Embryonic facial prominence (tissue), 1 donor: ENCODE measurements at regions not wholly inside any gene's neighbourhood (a gene's known extent, or its start where the extent isn't known, plus 50 kb on each side); places are given as distances from the start of the nearest gene placed in this dataset.
"Not testable (repeated sequence)": the region's sequence is repeated elsewhere in the genome, so short reads cannot be mapped to it uniquely, and the experiment has no call there.

Source experiments
- DNase-seq: peaks from one replicate; pipeline ENCODE4 v3.0.0-alpha.2; 2016; ENCODE audit errors: extremely low spot score

GRCh38 chr10:52598936-52599335, 173.6 kb downstream of the MBL2 start:
- no peak for DNase-seq

- no peak for DNase-seq
These were observed 172.9 kb downstream of the MBL2 start for GRCh38 chr10:52599551-52600200.

- not testable (repeated sequence) for DNase-seq
These were observed 168.5 kb downstream of the MBL2 start for GRCh38 chr10:52604131-52604530.

- no peak for DNase-seq
These were observed 163.5 kb downstream of the MBL2 start for GRCh38 chr10:52609071-52609470.

GRCh38 chr10:52609626-52610240, 162.9 kb downstream of the MBL2 start:
- DNase-seq, result no peak

GRCh38 chr10:52615331-52615730, 157.3 kb downstream of the MBL2 start:
- no peak for DNase-seq

GRCh38 chr10:52615756-52616394, 156.7 kb downstream of the MBL2 start:
- no peak for DNase-seq

GRCh38 chr10:52616395-52616764, 156.2 kb downstream of the MBL2 start:
- DNase-seq, result no peak

- no peak for DNase-seq
These were observed 155.2 kb downstream of the MBL2 start for GRCh38 chr10:52617346-52617745.

- no peak for DNase-seq
These were observed 153.5 kb downstream of the MBL2 start for GRCh38 chr10:52619052-52619451.

GRCh38 chr10:52621635-52622079, 150.9 kb downstream of the MBL2 start:
- DNase-seq, result no peak

- no peak for DNase-seq
These were observed 148.8 kb downstream of the MBL2 start for GRCh38 chr10:52623761-52624160.

- DNase-seq, result no peak
These were observed 145.3 kb downstream of the MBL2 start for GRCh38 chr10:52627279-52627678.

GRCh38 chr10:52631146-52631545, 141.4 kb downstream of the MBL2 start:
- no peak for DNase-seq

- no peak for DNase-seq
These were observed 140.9 kb downstream of the MBL2 start for GRCh38 chr10:52631648-52632047.

- no peak for DNase-seq
These were observed 140.0 kb downstream of the MBL2 start for GRCh38 chr10:52632591-52632990.

- DNase-seq, result no peak
These were observed 139.3 kb downstream of the MBL2 start for GRCh38 chr10:52633266-52633665.

- no peak for DNase-seq
These were observed 136.9 kb downstream of the MBL2 start for GRCh38 chr10:52635651-52636050.

GRCh38 chr10:52636874-52637273, 135.7 kb downstream of the MBL2 start:
- DNase-seq, result no peak

GRCh38 chr10:52637592-52637991, 135.0 kb downstream of the MBL2 start:
- no peak for DNase-seq

- DNase-seq, result no peak
These were observed 132.9 kb downstream of the MBL2 start for GRCh38 chr10:52639652-52640051.

- no peak for DNase-seq
These were observed 130.4 kb downstream of the MBL2 start for GRCh38 chr10:52642208-52642607.
